ENCODE measurements at regions not wholly inside any gene's neighbourhood (a gene's known extent, or its start where the extent isn't known, plus 50 kb on each side); places are given as distances from the start of the nearest gene placed in this dataset.

DNA sequence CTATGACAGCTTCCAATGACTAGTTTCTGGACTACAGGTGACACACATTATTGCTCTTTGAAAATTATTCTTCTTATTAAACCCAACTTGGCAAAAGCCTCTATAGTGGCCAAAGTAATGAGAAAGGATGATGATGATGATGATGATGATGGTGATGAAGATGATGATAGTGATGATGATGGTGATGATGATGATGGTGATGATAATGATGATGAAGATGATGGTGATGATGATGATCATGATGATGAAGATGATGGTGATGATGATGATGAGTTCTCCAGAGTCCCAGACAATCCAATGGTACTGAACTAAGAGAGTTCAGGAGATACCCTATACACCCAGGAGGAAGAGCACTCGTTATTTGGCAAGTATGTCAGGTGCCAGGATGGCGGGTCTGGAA, 739.4 kb downstream of the IRX1 start:
- ATAC-seq (no peak), DNase-seq (ENCODE audit: low spot score) (no peak)
- H3K4me1 Mint-ChIP-seq = no peaks in the 10 kb centered on the region
- no peak overlapping the region for H2AFZ ChIP-seq
- no peaks in the 10 kb centered on the region for H3K27me3 ChIP-seq (ENCODE audit: insufficient read depth)
- H3K27ac Mint-ChIP-seq = no peak overlapping the region
- H3K4me3 ChIP-seq = no peak overlapping the region
- no peaks in the 10 kb centered on the region for H3K4me1 ChIP-seq (ENCODE audit: insufficient read depth)
- no peaks in the 10 kb centered on the region for H3F3A ChIP-seq (replicated peaks; ENCODE audit: low read depth)
- H3K79me2 ChIP-seq (replicated peaks; ENCODE audit: insufficient read depth) = no peaks in the 10 kb centered on the region
- TF ChIP-seq REST (IDR thresholded peaks at IDR 0.05; ENCODE audit: unreplicated experiment) (no peak), NANOG (IDR thresholded peaks at IDR 0.05; ENCODE audit: borderline replicate concordance) (no peak), EZH2 (IDR thresholded peaks at IDR 0.05; ENCODE audit: low read depth, unreplicated experiment) (no peak), POLR2AphosphoS5 (IDR thresholded peaks at IDR 0.05; ENCODE audit: low read depth) (no peak), ZNF331 (CRISPR knock-in tag; IDR thresholded peaks at IDR 0.05; ENCODE audit: low read depth) (no peak), EZH2phosphoT487 (IDR thresholded peaks at IDR 0.05; ENCODE audit: unreplicated experiment) (no peak), CREB1 (CRISPR knock-in tag; IDR thresholded peaks at IDR 0.05; ENCODE audit: low read depth) (no peak)
- TF ChIP-seq, protein P1, sequence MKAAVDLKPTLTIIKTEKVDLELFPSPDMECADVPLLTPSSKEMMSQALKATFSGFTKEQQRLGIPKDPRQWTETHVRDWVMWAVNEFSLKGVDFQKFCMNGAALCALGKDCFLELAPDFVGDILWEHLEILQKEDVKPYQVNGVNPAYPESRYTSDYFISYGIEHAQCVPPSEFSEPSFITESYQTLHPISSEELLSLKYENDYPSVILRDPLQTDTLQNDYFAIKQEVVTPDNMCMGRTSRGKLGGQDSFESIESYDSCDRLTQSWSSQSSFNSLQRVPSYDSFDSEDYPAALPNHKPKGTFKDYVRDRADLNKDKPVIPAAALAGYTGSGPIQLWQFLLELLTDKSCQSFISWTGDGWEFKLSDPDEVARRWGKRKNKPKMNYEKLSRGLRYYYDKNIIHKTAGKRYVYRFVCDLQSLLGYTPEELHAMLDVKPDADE (IDR thresholded peaks at IDR 0.05) = no peak
- TF ChIP-seq, protein P2, sequence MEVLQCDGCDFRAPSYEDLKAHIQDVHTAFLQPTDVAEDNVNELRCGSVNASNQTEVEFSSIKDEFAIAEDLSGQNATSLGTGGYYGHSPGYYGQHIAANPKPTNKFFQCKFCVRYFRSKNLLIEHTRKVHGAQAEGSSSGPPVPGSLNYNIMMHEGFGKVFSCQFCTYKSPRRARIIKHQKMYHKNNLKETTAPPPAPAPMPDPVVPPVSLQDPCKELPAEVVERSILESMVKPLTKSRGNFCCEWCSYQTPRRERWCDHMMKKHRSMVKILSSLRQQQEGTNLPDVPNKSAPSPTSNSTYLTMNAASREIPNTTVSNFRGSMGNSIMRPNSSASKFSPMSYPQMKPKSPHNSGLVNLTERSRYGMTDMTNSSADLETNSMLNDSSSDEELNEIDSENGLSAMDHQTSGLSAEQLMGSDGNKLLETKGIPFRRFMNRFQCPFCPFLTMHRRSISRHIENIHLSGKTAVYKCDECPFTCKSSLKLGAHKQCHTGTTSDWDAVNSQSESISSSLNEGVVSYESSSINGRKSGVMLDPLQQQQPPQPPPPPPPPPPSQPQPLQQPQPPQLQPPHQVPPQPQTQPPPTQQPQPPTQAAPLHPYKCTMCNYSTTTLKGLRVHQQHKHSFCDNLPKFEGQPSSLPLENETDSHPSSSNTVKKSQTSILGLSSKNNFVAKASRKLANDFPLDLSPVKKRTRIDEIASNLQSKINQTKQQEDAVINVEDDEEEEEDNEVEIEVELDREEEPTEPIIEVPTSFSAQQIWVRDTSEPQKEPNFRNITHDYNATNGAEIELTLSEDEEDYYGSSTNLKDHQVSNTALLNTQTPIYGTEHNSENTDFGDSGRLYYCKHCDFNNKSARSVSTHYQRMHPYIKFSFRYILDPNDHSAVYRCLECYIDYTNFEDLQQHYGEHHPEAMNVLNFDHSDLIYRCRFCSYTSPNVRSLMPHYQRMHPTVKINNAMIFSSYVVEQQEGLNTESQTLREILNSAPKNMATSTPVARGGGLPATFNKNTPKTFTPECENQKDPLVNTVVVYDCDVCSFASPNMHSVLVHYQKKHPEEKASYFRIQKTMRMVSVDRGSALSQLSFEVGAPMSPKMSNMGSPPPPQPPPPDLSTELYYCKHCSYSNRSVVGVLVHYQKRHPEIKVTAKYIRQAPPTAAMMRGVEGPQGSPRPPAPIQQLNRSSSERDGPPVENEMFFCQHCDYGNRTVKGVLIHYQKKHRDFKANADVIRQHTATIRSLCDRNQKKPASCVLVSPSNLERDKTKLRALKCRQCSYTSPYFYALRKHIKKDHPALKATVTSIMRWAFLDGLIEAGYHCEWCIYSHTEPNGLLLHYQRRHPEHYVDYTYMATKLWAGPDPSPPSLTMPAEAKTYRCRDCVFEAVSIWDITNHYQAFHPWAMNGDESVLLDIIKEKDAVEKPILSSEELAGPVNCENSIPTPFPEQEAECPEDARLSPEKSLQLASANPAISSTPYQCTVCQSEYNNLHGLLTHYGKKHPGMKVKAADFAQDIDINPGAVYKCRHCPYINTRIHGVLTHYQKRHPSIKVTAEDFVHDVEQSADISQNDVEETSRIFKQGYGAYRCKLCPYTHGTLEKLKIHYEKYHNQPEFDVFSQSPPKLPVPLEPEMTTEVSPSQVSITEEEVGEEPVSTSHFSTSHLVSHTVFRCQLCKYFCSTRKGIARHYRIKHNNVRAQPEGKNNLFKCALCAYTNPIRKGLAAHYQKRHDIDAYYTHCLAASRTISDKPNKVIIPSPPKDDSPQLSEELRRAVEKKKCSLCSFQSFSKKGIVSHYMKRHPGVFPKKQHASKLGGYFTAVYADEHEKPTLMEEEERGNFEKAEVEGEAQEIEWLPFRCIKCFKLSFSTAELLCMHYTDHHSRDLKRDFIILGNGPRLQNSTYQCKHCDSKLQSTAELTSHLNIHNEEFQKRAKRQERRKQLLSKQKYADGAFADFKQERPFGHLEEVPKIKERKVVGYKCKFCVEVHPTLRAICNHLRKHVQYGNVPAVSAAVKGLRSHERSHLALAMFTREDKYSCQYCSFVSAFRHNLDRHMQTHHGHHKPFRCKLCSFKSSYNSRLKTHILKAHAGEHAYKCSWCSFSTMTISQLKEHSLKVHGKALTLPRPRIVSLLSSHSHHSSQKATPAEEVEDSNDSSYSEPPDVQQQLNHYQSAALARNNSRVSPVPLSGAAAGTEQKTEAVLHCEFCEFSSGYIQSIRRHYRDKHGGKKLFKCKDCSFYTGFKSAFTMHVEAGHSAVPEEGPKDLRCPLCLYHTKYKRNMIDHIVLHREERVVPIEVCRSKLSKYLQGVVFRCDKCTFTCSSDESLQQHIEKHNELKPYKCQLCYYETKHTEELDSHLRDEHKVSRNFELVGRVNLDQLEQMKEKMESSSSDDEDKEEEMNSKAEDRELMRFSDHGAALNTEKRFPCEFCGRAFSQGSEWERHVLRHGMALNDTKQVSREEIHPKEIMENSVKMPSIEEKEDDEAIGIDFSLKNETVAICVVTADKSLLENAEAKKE (CRISPR knock-in tag; IDR thresholded peaks at IDR 0.05) = no peak
- no peaks in the 10 kb centered on the region; the same call in 2 of the 3 replicates for H3K36me3 Mint-ChIP-seq (ENCODE audit: low read depth)
- no peaks in the 10 kb centered on the region for H3K27me3 Mint-ChIP-seq (ENCODE audit: insufficient read depth, low read depth, poor library complexity)
- no peak overlapping the region for H3K4me2 ChIP-seq
- H4K20me1 ChIP-seq (replicated peaks; ENCODE audit: insufficient read depth) = no peaks in the 10 kb centered on the region
- H3K4me3 Mint-ChIP-seq = no peak overlapping the region
- H3K36me3 ChIP-seq (ENCODE audit: insufficient read depth) = no peaks in the 10 kb centered on the region
- H3K27ac ChIP-seq (ENCODE audit: low read depth) = no peak overlapping the region
- H3K9me3 Mint-ChIP-seq = peaks cover 12% of the 10 kb centered on the region; the same call in 2 of the 3 replicates
- H3K9me2 ChIP-seq (ENCODE audit: insufficient read depth) = peaks cover 5% of the 10 kb centered on the region

Measured in GM23338 (cell line).